ENCODE measurements at regions not wholly inside any gene's neighbourhood (a gene's known extent, or its start where the extent isn't known, plus 50 kb on each side); places are given as distances from the start of the nearest gene placed in this dataset.
A peak's percentile ranks its signal among the peaks of the same experiment; 100 is the strongest.

- DNase-seq (ENCODE audit: low spot score) = no peak
Observed at GRCh38 chr2:56100791-56101312, 82.9 kb upstream of the CCDC85A start.

GRCh38 chr2:56102098-56102497 lies 81.7 kb upstream of the CCDC85A start:
- no peak for DNase-seq (ENCODE audit: low spot score)

- DNase-seq (ENCODE audit: low spot score) = no peak
Observed at GRCh38 chr2:56102866-56103265, 80.9 kb upstream of the CCDC85A start.

- DNase-seq (ENCODE audit: low spot score) = no peak
Observed at GRCh38 chr2:56104962-56105361, 78.8 kb upstream of the CCDC85A start.

- DNase-seq (ENCODE audit: low spot score) = no peak
Observed at GRCh38 chr2:56107502-56108220, 76.1 kb upstream of the CCDC85A start.

- DNase-seq (ENCODE audit: low spot score) = no peak
Observed at GRCh38 chr2:56108806-56109205, 75.0 kb upstream of the CCDC85A start.

GRCh38 chr2:56109994-56110393 lies 73.8 kb upstream of the CCDC85A start:
- no peak for DNase-seq (ENCODE audit: low spot score)

GRCh38 chr2:56113382-56113975 lies 70.3 kb upstream of the CCDC85A start:
- no peak for DNase-seq (ENCODE audit: low spot score)

- DNase-seq (ENCODE audit: low spot score) = no peak
Observed at GRCh38 chr2:56117764-56118163, 66.0 kb upstream of the CCDC85A start.

- DNase-seq (ENCODE audit: low spot score) = no peak
Observed at GRCh38 chr2:56118474-56118873, 65.3 kb upstream of the CCDC85A start.

- DNase-seq (ENCODE audit: low spot score) = no peak
Observed at GRCh38 chr2:56121995-56122394, 61.8 kb upstream of the CCDC85A start.

- DNase-seq (ENCODE audit: low spot score) = no peak
Observed at GRCh38 chr2:56123538-56123937, 60.3 kb upstream of the CCDC85A start.

- DNase-seq (ENCODE audit: low spot score) = peak; percentile 25
Observed at GRCh38 chr2:56127010-56127409, 56.8 kb upstream of the CCDC85A start.

- peak; percentile 83 for DNase-seq (ENCODE audit: low spot score)
Observed at GRCh38 chr2:56127463-56128152, 56.2 kb upstream of the CCDC85A start.

GRCh38 chr2:56128235-56128634 lies 55.6 kb upstream of the CCDC85A start:
- DNase-seq (ENCODE audit: low spot score) = no peak

GRCh38 chr2:56130463-56131070 lies 53.2 kb upstream of the CCDC85A start:
- DNase-seq (ENCODE audit: low spot score) = peak; percentile 18

- peak; percentile 50 for DNase-seq (ENCODE audit: low spot score)
Observed at GRCh38 chr2:56132138-56132537, 51.7 kb upstream of the CCDC85A start.

- no peak for DNase-seq (ENCODE audit: low spot score)
Observed at GRCh38 chr2:56133441-56133840, 50.3 kb upstream of the CCDC85A start.

- no peak for DNase-seq (ENCODE audit: low spot score)
Observed at GRCh38 chr2:56133931-56134629, 49.7 kb upstream of the CCDC85A start.

Measured in SK-N-DZ (cell line).